Osteoblast (primary cell): ENCODE measurements at regions not wholly inside any gene's neighbourhood (a gene's known extent, or its start where the extent isn't known, plus 50 kb on each side); places are given as distances from the start of the nearest gene placed in this dataset.

Experiments
- DNase-seq: peaks from one replicate; pipeline ENCODE4 v3.0.0; 2011; ENCODE audit warnings: low spot score, mixed read lengths; ENCODE audit not compliant: insufficient read length; ENCODE audit errors: missing footprints
- H2AFZ ChIP-seq: 2 replicates; pipeline ENCODE4 v1.6.0; 2011; ENCODE audit warnings: mild to moderate bottlenecking, low read length
- H3K27ac ChIP-seq: 2 replicates; pipeline ENCODE4 v1.5.1; 2011; ENCODE audit warnings: mild to moderate bottlenecking, low read depth, low read length, moderate library complexity
- H3K27me3 ChIP-seq: 2 replicates; pipeline ENCODE4 v1.6.0; 2012; ENCODE audit warnings: mild to moderate bottlenecking, control low read depth, inconsistent platforms, low read length, moderate library complexity; ENCODE audit not compliant: insufficient read depth
- H3K36me3 ChIP-seq: 2 replicates; pipeline ENCODE4 v1.5.1; 2011; ENCODE audit warnings: mild to moderate bottlenecking, low read length, control low read depth, moderate library complexity; ENCODE audit not compliant: insufficient read depth
- H3K4me1 ChIP-seq: 2 replicates; pipeline ENCODE4 v1.5.1; 2011; ENCODE audit warnings: mild to moderate bottlenecking, low read length, control low read depth, moderate library complexity; ENCODE audit not compliant: insufficient read depth
- H3K4me2 ChIP-seq: 2 replicates; pipeline ENCODE4 v1.6.0; 2011; ENCODE audit warnings: mild to moderate bottlenecking, low read length; ENCODE audit not compliant: insufficient read depth
- H3K4me3 ChIP-seq: fragments of 200-600 bp; sonication (generic); 3 replicates; pipeline ENCODE4 v1.5.1; 2012; ENCODE audit warnings: mild to moderate bottlenecking, low read length, inconsistent platforms; ENCODE audit not compliant: insufficient read depth
- H3K79me2 ChIP-seq: 2 replicates; pipeline ENCODE4 v1.6.0; 2012; ENCODE audit warnings: mild to moderate bottlenecking, low read length, control low read depth, inconsistent platforms; ENCODE audit not compliant: insufficient read depth
- H3K9me3 ChIP-seq: 2 replicates; pipeline ENCODE4 v1.5.1; 2011; ENCODE audit warnings: low read depth, low read length, control low read depth
- H4K20me1 ChIP-seq: 2 replicates; pipeline ENCODE4 v1.6.0; 2012; ENCODE audit warnings: mild to moderate bottlenecking, low read length, control low read depth; ENCODE audit not compliant: insufficient read depth
- TF ChIP-seq, protein P1 (sequence below): IDR thresholded peaks from 2 replicates; pipeline ENCODE4 v1.5.1; 2011; ENCODE audit warnings: mild to moderate bottlenecking, low read depth, low read length, moderate library complexity; ENCODE audit errors: extremely low read depth

- Histone ChIP-seq H3K4me1 (no peaks in the 10 kb centered on the region), H3K27ac (no peak overlapping the region), H3K4me3 (no peak overlapping the region), H2AFZ (no peak overlapping the region), H3K79me2 (no peaks in the 10 kb centered on the region), H3K27me3 (no peaks in the 10 kb centered on the region), H3K4me2 (no peak overlapping the region), H3K36me3 (no peaks in the 10 kb centered on the region), H4K20me1 (no peaks in the 10 kb centered on the region), H3K9me3 (no peaks in the 10 kb centered on the region)
- TF ChIP-seq, protein P1, sequence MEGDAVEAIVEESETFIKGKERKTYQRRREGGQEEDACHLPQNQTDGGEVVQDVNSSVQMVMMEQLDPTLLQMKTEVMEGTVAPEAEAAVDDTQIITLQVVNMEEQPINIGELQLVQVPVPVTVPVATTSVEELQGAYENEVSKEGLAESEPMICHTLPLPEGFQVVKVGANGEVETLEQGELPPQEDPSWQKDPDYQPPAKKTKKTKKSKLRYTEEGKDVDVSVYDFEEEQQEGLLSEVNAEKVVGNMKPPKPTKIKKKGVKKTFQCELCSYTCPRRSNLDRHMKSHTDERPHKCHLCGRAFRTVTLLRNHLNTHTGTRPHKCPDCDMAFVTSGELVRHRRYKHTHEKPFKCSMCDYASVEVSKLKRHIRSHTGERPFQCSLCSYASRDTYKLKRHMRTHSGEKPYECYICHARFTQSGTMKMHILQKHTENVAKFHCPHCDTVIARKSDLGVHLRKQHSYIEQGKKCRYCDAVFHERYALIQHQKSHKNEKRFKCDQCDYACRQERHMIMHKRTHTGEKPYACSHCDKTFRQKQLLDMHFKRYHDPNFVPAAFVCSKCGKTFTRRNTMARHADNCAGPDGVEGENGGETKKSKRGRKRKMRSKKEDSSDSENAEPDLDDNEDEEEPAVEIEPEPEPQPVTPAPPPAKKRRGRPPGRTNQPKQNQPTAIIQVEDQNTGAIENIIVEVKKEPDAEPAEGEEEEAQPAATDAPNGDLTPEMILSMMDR = no peak
- DNase-seq = no peak
Observed at GRCh38 chr1:13947658-13948057, 247.7 kb downstream of the PRDM2 start.

GRCh38 chr1:13948396-13948795 is 248.4 kb downstream of the PRDM2 start:
- no peaks in the 10 kb centered on the region for H3K79me2 ChIP-seq
- no peak overlapping the region for H3K4me2 ChIP-seq
- no peak overlapping the region for H3K4me3 ChIP-seq
- no peaks in the 10 kb centered on the region for H3K9me3 ChIP-seq
- H3K36me3 ChIP-seq = no peaks in the 10 kb centered on the region
- H2AFZ ChIP-seq = no peak overlapping the region
- TF ChIP-seq, protein P1 = no peak
- no peak for DNase-seq
- H4K20me1 ChIP-seq = no peaks in the 10 kb centered on the region
- no peaks in the 10 kb centered on the region for H3K27me3 ChIP-seq
- no peak overlapping the region for H3K27ac ChIP-seq
- H3K4me1 ChIP-seq = no peaks in the 10 kb centered on the region

DNA sequence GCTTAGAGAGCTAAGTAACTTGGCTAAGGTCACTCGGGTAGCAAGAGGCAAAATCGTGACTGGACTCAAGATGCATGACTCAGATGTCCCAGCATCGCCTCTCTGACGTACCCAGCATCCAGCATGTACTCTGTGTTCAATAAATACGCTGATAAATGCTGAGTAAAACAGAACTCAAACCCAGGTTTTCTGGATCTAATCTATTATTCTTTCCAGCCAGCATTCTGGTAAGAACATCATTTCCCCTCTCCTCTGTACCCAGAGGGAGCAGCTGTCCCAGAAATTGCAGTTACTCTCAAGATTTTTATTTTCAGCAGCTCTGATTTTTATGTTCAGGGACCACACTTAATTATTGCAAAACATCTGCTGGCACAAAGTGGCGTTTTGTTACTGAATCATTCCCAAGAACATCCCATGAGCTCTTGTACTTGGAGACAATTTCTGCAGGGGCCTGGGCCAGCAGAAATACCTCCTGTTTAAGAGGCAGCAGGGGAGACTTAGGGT is 249.0 kb downstream of the PRDM2 start:
- Histone ChIP-seq H3K4me2 (no peak overlapping the region), H3K79me2 (no peaks in the 10 kb centered on the region), H3K4me1 (no peaks in the 10 kb centered on the region), H2AFZ (no peak overlapping the region), H3K9me3 (no peaks in the 10 kb centered on the region), H3K4me3 (no peak overlapping the region), H3K36me3 (no peaks in the 10 kb centered on the region), H3K27ac (no peak overlapping the region), H3K27me3 (no peaks in the 10 kb centered on the region), H4K20me1 (no peaks in the 10 kb centered on the region)
- TF ChIP-seq, protein P1 = no peak
- no peak for DNase-seq

GRCh38 chr1:13949546-13949945 is 249.6 kb downstream of the PRDM2 start:
- H3K4me1 ChIP-seq = no peaks in the 10 kb centered on the region
- no peak overlapping the region for H3K4me2 ChIP-seq
- H2AFZ ChIP-seq = no peak overlapping the region
- no peak overlapping the region for H3K4me3 ChIP-seq
- no peak overlapping the region for H3K27ac ChIP-seq
- no peaks in the 10 kb centered on the region for H4K20me1 ChIP-seq
- H3K36me3 ChIP-seq = no peaks in the 10 kb centered on the region
- no peaks in the 10 kb centered on the region for H3K27me3 ChIP-seq
- TF ChIP-seq, protein P1 = no peak
- H3K79me2 ChIP-seq = no peaks in the 10 kb centered on the region
- no peak for DNase-seq
- no peaks in the 10 kb centered on the region for H3K9me3 ChIP-seq
